Ishikawa (cell line): ENCODE measurements at regions not wholly inside any gene's neighbourhood (a gene's known extent, or its start where the extent isn't known, plus 50 kb on each side); places are given as distances from the start of the nearest gene placed in this dataset.

Experiments
- CEBPB ChIP-seq: IDR thresholded peaks from 2 replicates; pipeline ENCODE4 v1.6.1; 2012
- CREB1 ChIP-seq: IDR thresholded peaks from 2 replicates; pipeline ENCODE4 v1.6.1; 2012; ENCODE audit warnings: low read depth
- EGR1 ChIP-seq: IDR thresholded peaks from 2 replicates; pipeline ENCODE4 v1.6.1; 2012
- EP300 ChIP-seq: IDR thresholded peaks from 2 replicates; pipeline ENCODE4 v1.6.1; 2012; ENCODE audit warnings: borderline replicate concordance
- FOXM1 ChIP-seq: IDR thresholded peaks from 2 replicates; pipeline ENCODE4 v1.6.1; 2012; ENCODE audit warnings: low read depth, borderline replicate concordance
- MAX ChIP-seq: IDR thresholded peaks from 2 replicates; pipeline ENCODE4 v1.6.1; 2012
- NFIC ChIP-seq: IDR thresholded peaks from 2 replicates; pipeline ENCODE4 v1.6.1; 2012
- RAD21 ChIP-seq: IDR thresholded peaks from 2 replicates; pipeline ENCODE4 v1.6.1; 2012; ENCODE audit warnings: low read depth
- REST ChIP-seq: IDR thresholded peaks from 2 replicates; pipeline ENCODE4 v1.6.1; 2012; ENCODE audit warnings: low read depth, mild to moderate bottlenecking
- TAF1 ChIP-seq: IDR thresholded peaks from 2 replicates; pipeline ENCODE4 v1.6.1; 2012; ENCODE audit warnings: low read depth, mild to moderate bottlenecking
- TCF12 ChIP-seq: IDR thresholded peaks from 2 replicates; pipeline ENCODE4 v1.6.1; 2012; ENCODE audit warnings: low read depth
- TEAD4 ChIP-seq: IDR thresholded peaks from 2 replicates; pipeline ENCODE4 v1.6.1; 2012
- USF1 ChIP-seq: IDR thresholded peaks from 2 replicates; pipeline ENCODE4 v1.6.1; 2012
- YY1 ChIP-seq: IDR thresholded peaks from 2 replicates; pipeline ENCODE4 v1.6.1; 2012; ENCODE audit warnings: low read depth
- ZBTB7A ChIP-seq: IDR thresholded peaks from 2 replicates; pipeline ENCODE4 v1.6.1; 2012; ENCODE audit warnings: low read depth

GRCh38 chr5:13524936-13525335 lies 419.6 kb downstream of the DNAH5 start:
- TF ChIP-seq EP300 = no peak
- TF ChIP-seq MAX = no peak
- no peak for TF ChIP-seq TAF1
- no peak for TF ChIP-seq CEBPB
- no peak for TF ChIP-seq TEAD4

- TF ChIP-seq MAX (no peak), EGR1 (no peak), RAD21 (no peak), NFIC (no peak)
These were observed 425.4 kb downstream of the DNAH5 start for GRCh38 chr5:13519131-13519530.

- no peak for TF ChIP-seq MAX
- no peak for TF ChIP-seq TCF12
- no peak for TF ChIP-seq ZBTB7A
- no peak for TF ChIP-seq CEBPB
- TF ChIP-seq TAF1 = no peak
- TF ChIP-seq NFIC = no peak
- TF ChIP-seq EP300 = no peak
- no peak for TF ChIP-seq TEAD4
- TF ChIP-seq EGR1 = no peak
- no peak for TF ChIP-seq USF1
- no peak for TF ChIP-seq YY1
- no peak for TF ChIP-seq REST
- no peak for TF ChIP-seq CREB1
- no peak for TF ChIP-seq RAD21
- no peak for TF ChIP-seq FOXM1
These were observed 428.3 kb downstream of the DNAH5 start for GRCh38 chr5:13516195-13516594.

- TF ChIP-seq YY1 = no peak
- TF ChIP-seq CREB1 = no peak
- no peak for TF ChIP-seq REST
- TF ChIP-seq EGR1 = no peak
- TF ChIP-seq USF1 = no peak
- no peak for TF ChIP-seq TAF1
- no peak for TF ChIP-seq RAD21
- no peak for TF ChIP-seq EP300
These were observed 433.0 kb downstream of the DNAH5 start for GRCh38 chr5:13511442-13511841.

GRCh38 chr5:13510616-13511015 lies 433.9 kb downstream of the DNAH5 start:
- no peak for TF ChIP-seq TEAD4
- TF ChIP-seq EP300 = no peak
- TF ChIP-seq ZBTB7A = no peak
- TF ChIP-seq FOXM1 = no peak
- no peak for TF ChIP-seq MAX
- no peak for TF ChIP-seq NFIC
- no peak for TF ChIP-seq YY1
- TF ChIP-seq CEBPB = no peak
- TF ChIP-seq EGR1 = no peak
- TF ChIP-seq TCF12 = no peak

- TF ChIP-seq USF1 (no peak), NFIC (no peak), ZBTB7A (no peak), TEAD4 (no peak), TAF1 (no peak), FOXM1 (no peak), RAD21 (no peak), REST (no peak), TCF12 (no peak), EGR1 (no peak)
These were observed 435.9 kb downstream of the DNAH5 start for GRCh38 chr5:13508559-13508958.
